SJSA1 (cell line): ENCODE measurements at regions not wholly inside any gene's neighbourhood (a gene's known extent, or its start where the extent isn't known, plus 50 kb on each side); places are given as distances from the start of the nearest gene placed in this dataset.
"Not testable (repeated sequence)": the region's sequence is repeated elsewhere in the genome, so short reads cannot be mapped to it uniquely, and the experiment has no call there.

Experiments used
- DNase-seq, 2 experiments: peaks; one replicate each; pipeline ENCODE4 v3.0.0-alpha.2; 2015 to 2020; ENCODE audit warnings: low spot score in 2 of 2, low read depth in 1 of 2
- H3K27ac ChIP-seq: fragments of 250-450 bp; sonication (Bioruptor Pico); 2 replicates; pipeline ENCODE4 v1.5.1; 2020; ENCODE audit warnings: mild to moderate bottlenecking, moderate library complexity
- H3K27me3 ChIP-seq: fragments of 250-450 bp; sonication (Bioruptor Pico); replicated peaks from 2 replicates; pipeline ENCODE4 v1.5.1; 2020; ENCODE audit warnings: mild to moderate bottlenecking, moderate library complexity
- H3K36me3 ChIP-seq: fragments of 250-450 bp; sonication (Bioruptor Pico); 2 replicates; pipeline ENCODE4 v1.5.1; 2020; ENCODE audit warnings: mild to moderate bottlenecking
- H3K4me1 ChIP-seq: fragments of 250-450 bp; sonication (Bioruptor Pico); replicated peaks from 2 replicates; pipeline ENCODE4 v1.6.1; 2021; ENCODE audit warnings: mild to moderate bottlenecking
- H3K4me3 ChIP-seq: fragments of 250-450 bp; sonication (Bioruptor Pico); 2 replicates; pipeline ENCODE4 v1.5.1; 2020; ENCODE audit warnings: mild to moderate bottlenecking
- H3K9me3 ChIP-seq: fragments of 250-450 bp; sonication (Bioruptor Pico); replicated peaks from 2 replicates; pipeline ENCODE4 v1.5.1; 2020; ENCODE audit warnings: mild to moderate bottlenecking

DNA sequence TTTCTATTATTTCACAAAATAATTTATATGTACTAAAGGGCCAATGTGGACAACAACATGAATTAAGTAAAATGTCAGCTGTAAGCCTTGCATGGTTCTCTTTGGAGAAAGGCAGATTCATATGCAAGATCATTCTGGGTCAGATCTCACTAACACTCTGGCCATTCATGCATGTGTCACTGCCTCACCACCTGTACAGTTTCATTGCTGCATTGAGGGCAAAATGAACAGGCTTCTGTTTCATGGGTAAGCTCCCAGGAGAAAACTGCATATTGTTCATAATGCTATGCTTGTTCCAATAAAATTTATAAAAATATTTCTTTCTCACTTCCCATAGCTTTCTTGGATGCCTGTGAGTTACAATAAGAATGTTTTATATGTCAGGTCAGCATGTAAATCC, 275.2 kb downstream of the ZNF248 start:
- no peak overlapping the region for H3K4me3 ChIP-seq
- no peaks in the 10 kb centered on the region for H3K27me3 ChIP-seq
- H3K4me1 ChIP-seq: no peaks in the 10 kb centered on the region
- no peaks in the 10 kb centered on the region for H3K36me3 ChIP-seq
- no peak overlapping the region for H3K27ac ChIP-seq
- H3K9me3 ChIP-seq: no peaks in the 10 kb centered on the region
- no peak for DNase-seq

GRCh38 chr10:37576154-37576553, 281.3 kb downstream of the ZNF248 start:
- Histone ChIP-seq H3K4me3 (no peak overlapping the region), H3K27me3 (no peaks in the 10 kb centered on the region), H3K4me1 (no peaks in the 10 kb centered on the region), H3K27ac (no peak overlapping the region), H3K9me3 (no peaks in the 10 kb centered on the region), H3K36me3 (no peaks in the 10 kb centered on the region)
- DNase-seq: no peak

GRCh38 chr10:37572206-37572605, 285.2 kb downstream of the ZNF248 start:
- H3K4me1 ChIP-seq: no peaks in the 10 kb centered on the region
- no peaks in the 10 kb centered on the region for H3K27me3 ChIP-seq
- DNase-seq: no peak
- H3K36me3 ChIP-seq: no peaks in the 10 kb centered on the region
- H3K27ac ChIP-seq: no peak overlapping the region
- no peaks in the 10 kb centered on the region for H3K9me3 ChIP-seq
- H3K4me3 ChIP-seq: no peak overlapping the region

GRCh38 chr10:37566332-37566731, 291.1 kb downstream of the ZNF248 start:
- Histone ChIP-seq H3K27ac (no peak overlapping the region), H3K4me3 (no peak overlapping the region), H3K9me3 (no peaks in the 10 kb centered on the region), H3K36me3 (no peaks in the 10 kb centered on the region), H3K4me1 (peaks cover 5% of the 10 kb centered on the region), H3K27me3 (no peaks in the 10 kb centered on the region)
- DNase-seq: no peak

DNA sequence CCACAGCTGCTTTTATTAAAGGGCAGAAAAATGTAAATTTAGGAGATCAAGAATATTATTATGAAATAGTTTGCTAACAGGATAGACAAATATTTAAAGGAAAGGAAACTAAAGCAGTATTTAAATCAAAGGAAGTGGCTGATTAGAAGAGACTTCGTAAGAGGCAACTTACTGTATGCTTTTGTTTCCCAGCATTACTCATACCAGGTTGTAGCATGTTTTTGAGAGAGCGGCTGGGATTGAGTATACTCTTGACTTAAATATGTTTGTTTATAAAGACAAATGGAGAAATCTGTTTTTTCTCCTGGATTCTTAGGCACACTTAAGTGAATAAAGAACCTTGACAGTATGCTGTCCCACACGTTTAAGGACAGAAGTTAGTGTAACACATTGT, 293.7 kb downstream of the ZNF248 start:
- no peaks in the 10 kb centered on the region for H3K36me3 ChIP-seq
- H3K27me3 ChIP-seq: no peaks in the 10 kb centered on the region
- H3K4me3 ChIP-seq: no peak overlapping the region
- H3K9me3 ChIP-seq: no peaks in the 10 kb centered on the region
- peak overlapping the region; percentile 15; the same call in 1 of the 2 replicates for H3K27ac ChIP-seq
- H3K4me1 ChIP-seq: peaks cover 5% of the 10 kb centered on the region
- DNase-seq: peak in 1 of 2 experiments; percentile 43

DNA sequence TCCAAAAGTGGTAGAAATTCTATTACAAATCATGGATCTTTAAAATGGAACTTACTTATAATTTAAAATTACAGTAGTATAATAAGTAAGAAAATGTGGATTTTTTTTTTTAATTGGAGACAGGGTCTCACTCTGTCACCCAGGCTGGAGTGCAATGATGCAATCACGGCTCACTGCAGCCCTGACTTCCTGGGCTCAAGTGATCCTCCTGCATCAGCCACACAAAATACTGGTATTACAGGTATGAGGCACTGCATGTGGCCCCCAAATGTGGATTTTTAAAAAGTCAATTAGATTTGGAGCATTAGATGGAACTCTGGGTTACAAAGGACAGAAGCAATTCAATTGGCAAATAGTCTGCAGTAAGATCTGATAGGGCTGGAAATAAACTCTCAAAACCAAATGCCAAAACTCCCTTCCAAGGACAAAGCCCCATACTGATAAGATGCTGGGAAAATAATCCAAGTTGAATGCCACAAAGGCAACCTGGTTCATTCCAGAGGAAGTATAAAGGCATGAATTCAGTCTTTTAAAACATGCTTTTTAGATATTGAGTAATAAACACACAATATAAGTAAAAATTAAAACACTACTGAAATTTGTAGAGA, 294.2 kb downstream of the ZNF248 start:
- DNase-seq: no peak
- Histone ChIP-seq H3K27ac (peak overlapping the region; percentile 15; the same call in 1 of the 2 replicates), H3K4me3 (no peak overlapping the region), H3K36me3 (no peaks in the 10 kb centered on the region), H3K9me3 (no peaks in the 10 kb centered on the region), H3K27me3 (no peaks in the 10 kb centered on the region), H3K4me1 (peaks cover 5% of the 10 kb centered on the region)

GRCh38 chr10:37552881-37553280, 304.5 kb downstream of the ZNF248 start:
- no peak for DNase-seq
- Histone ChIP-seq H3K4me1 (no peaks in the 10 kb centered on the region), H3K27me3 (no peaks in the 10 kb centered on the region), H3K9me3 (0 out of 2 replicates have a peak, but pooled peaks cover 3% of the 10 kb centered on the region), H3K4me3 (no peak overlapping the region), H3K36me3 (no peaks in the 10 kb centered on the region), H3K27ac (no peak overlapping the region)

GRCh38 chr10:37549054-37549453, 308.4 kb downstream of the ZNF248 start:
- Histone ChIP-seq H3K9me3 (0 out of 2 replicates have a peak, but pooled peaks cover 3% of the 10 kb centered on the region), H3K27ac (no peak overlapping the region), H3K4me3 (no peak overlapping the region), H3K36me3 (no peaks in the 10 kb centered on the region), H3K4me1 (no peaks in the 10 kb centered on the region), H3K27me3 (no peaks in the 10 kb centered on the region)
- DNase-seq: no peak

DNA sequence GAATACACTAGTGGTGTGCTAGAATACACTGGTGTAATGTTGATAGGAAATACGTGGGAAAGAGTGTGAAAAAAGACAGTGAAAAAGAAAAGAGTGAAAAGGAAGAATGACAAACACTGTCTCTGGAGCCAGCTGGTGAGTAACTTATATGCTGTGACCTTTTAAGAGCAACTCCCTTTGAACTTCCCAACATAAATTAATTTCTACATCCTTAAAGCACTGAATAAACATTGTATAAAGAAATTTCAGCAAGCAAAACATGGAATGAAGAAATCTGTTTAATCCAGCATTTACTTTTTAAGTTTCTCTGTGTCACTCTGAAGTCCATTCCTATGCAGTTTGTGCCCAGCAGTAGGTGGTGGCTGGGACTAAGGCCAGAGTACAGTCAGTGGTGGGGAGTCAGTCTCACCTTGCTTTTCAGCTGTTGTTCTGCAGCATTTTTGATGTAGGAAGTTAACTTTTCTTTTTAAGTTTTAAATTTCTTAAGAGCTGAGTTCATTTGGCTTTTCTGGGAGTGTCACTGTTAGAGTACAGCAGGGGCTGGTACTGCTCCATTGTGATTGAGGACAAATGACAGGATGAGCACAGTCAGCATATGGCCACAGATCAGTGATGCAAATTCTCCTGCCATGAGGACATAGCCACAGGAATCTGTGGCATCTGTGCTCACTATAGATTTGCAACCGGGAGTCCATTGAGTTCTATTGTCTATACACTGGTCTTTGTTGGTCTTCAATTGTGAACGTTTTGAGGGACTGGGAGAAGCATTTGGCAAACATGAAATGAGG, 321.8 kb downstream of the ZNF248 start:
- no peak overlapping the region for H3K4me3 ChIP-seq
- H3K36me3 ChIP-seq: no peaks in the 10 kb centered on the region
- DNase-seq: peak; percentile 81 to 90
- no peaks in the 10 kb centered on the region for H3K27me3 ChIP-seq
- H3K27ac ChIP-seq: peak overlapping the region; percentile 98
- peaks cover 25% of the 10 kb centered on the region for H3K4me1 ChIP-seq
- peaks cover 4% of the 10 kb centered on the region; the same call in 1 of the 2 replicates for H3K9me3 ChIP-seq

GRCh38 chr10:37534166-37534565, 323.2 kb downstream of the ZNF248 start:
- Histone ChIP-seq H3K4me3 (no peak overlapping the region), H3K27me3 (no peaks in the 10 kb centered on the region), H3K36me3 (no peaks in the 10 kb centered on the region), H3K9me3 (peaks cover 4% of the 10 kb centered on the region; the same call in 1 of the 2 replicates), H3K4me1 (peaks cover 25% of the 10 kb centered on the region), H3K27ac (no peak overlapping the region)
- DNase-seq: no peak

DNA sequence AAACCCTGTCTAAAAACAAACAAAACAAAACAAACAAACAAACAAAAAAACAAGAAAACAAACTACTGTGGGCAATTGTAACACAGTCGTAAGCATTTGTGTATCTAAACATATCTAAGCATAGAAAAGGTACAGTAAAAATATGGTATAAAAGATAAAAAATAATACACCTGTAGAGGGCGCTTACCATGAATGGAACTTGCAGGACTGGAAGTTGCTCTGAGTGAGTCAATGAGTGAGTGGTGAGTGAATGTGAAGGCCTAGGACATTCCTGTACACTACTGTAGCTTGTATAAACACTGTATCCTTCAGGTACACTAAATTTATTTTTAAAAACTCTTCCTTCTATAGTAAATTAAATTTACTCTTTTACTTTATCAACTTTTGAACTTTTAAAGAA, 332.0 kb downstream of the ZNF248 start:
- H3K36me3 ChIP-seq, H3K4me1 ChIP-seq, H3K27me3 ChIP-seq, H3K27ac ChIP-seq, H3K9me3 ChIP-seq, H3K4me3 ChIP-seq: not testable (repeated sequence)
- peak in 1 of 2 experiments; percentile 25 for DNase-seq

DNA sequence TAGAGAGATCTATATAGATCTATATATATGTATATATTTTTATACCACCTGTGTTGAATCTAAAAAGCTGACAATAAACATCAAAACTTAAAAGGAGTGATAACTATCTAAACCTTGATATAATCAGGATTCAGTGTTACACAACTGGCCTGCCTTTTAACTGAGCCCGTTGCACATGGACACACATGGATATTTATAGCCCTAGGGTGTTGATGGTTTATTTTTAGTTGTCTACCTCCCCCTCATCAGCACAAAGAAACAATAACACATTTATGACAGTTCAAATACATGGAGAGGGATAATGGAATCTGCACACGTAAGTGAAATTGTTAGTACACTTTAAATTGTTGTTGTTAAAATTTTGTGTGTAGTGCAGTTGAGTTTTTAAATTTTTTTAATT, 336.9 kb downstream of the ZNF248 start:
- Histone ChIP-seq H3K27me3 (no peaks in the 10 kb centered on the region), H3K9me3 (no peaks in the 10 kb centered on the region), H3K27ac (no peak overlapping the region), H3K4me1 (no peaks in the 10 kb centered on the region), H3K4me3 (no peak overlapping the region), H3K36me3 (no peaks in the 10 kb centered on the region)
- DNase-seq: no peak

DNA sequence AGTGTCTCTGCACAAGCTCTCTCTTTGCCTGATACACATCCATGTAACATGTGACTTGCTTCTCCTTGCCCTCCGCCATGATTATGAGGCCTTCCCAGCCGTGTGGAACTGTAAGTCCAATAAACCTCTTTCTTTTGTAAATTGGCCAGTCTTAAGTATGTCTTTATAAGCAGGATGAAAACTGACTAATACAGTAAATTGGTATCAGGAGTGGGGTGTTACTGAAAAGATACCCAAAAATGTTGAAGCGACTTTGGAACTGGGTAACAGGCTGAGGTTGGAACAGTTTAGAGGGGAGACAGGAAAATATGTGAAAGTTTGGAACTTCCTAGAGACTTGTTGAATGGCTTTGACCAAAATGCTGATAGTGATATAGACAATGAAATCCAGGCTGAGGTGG, 346.9 kb downstream of the ZNF248 start:
- H3K4me3 ChIP-seq, H3K27ac ChIP-seq, H3K36me3 ChIP-seq, H3K27me3 ChIP-seq, H3K9me3 ChIP-seq, DNase-seq, H3K4me1 ChIP-seq: not testable (repeated sequence)

- Histone ChIP-seq H3K27me3 (no peaks in the 10 kb centered on the region), H3K9me3 (no peaks in the 10 kb centered on the region), H3K27ac (no peak overlapping the region), H3K4me1 (peaks cover 8% of the 10 kb centered on the region), H3K4me3 (no peak overlapping the region), H3K36me3 (no peaks in the 10 kb centered on the region)
- DNase-seq: no peak
Measured at GRCh38 chr10:37496061-37496460, 361.3 kb downstream of the ZNF248 start.
